ENCODE measurements at regions not wholly inside any gene's neighbourhood (a gene's known extent, or its start where the extent isn't known, plus 50 kb on each side); places are given as distances from the start of the nearest gene placed in this dataset.

DNA sequence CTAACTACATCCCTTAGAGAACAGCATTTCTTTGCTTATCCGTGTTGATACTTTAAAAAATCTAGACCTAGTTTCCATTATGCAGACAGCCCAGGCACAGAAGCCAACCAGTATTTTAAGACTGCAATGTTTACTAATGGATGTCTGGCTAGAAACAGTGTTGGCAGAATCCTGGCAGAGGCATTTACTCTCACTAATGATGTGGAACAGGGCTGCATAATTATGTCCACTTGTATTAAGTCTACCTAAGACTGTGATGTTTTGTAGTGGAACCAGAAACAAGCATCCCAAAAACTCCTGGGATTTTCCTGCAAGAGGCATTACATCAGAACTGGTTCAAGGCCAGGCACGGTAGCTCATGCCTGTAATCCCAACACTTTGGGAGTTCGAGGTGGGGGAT is 50.2 kb upstream of the PICALM start:
- no peak for DNase-seq (ENCODE audit: low read depth)

Data from activated T-cell treated with anti-CD3 and anti-CD28 coated beads for 24 hours (primary cell).